Right atrium auricular region (tissue), 2 donors: ENCODE measurements at regions not wholly inside any gene's neighbourhood (a gene's known extent, or its start where the extent isn't known, plus 50 kb on each side); places are given as distances from the start of the nearest gene placed in this dataset.

ENCODE experiments used
- DNase-seq: peaks from one replicate; pipeline ENCODE4 v3.0.0-alpha.2; 2019; ENCODE audit warnings: low spot score
- H3K27ac ChIP-seq, 2 donors: fragments of 200-600 bp; sonication (generic); 1 replicate in 1 of 2; 2 replicates in 1 of 2; pipeline ENCODE4 v1.5.1; 2016 to 2019
- H3K27me3 ChIP-seq, 2 donors: fragments of 200-600 bp; sonication (generic); one replicate each; pipeline versions ENCODE4 v1.5.1 to v1.6.0; 2017 to 2019
- H3K36me3 ChIP-seq: fragments of 200-600 bp; sonication (generic); one replicate; pipeline ENCODE4 v1.5.1; 2016
- H3K4me1 ChIP-seq, 2 donors: fragments of 200-600 bp; sonication (generic); one replicate each; pipeline versions ENCODE4 v1.5.1 to v1.6.0; 2017 to 2019
- H3K4me3 ChIP-seq, 2 donors: fragments of 200-600 bp; sonication (generic); 1 replicate in 1 of 2; 2 replicates in 1 of 2; pipeline ENCODE4 v1.5.1; 2017 to 2019; ENCODE audit warnings: mild to moderate bottlenecking in 1 of 2, moderate library complexity in 1 of 2
- H3K9me3 ChIP-seq, 2 donors: fragments of 200-600 bp; sonication (generic); one replicate each; pipeline ENCODE4 v1.5.1; 2019
- TF ChIP-seq, protein P1 (sequence below), 2 donors: fragments of 200-600 bp; sonication (generic); IDR thresholded peaks; one replicate each; pipeline ENCODE4 v1.5.1; 2019; ENCODE audit warnings: antibody characterized with exemption in 2 of 2

DNA sequence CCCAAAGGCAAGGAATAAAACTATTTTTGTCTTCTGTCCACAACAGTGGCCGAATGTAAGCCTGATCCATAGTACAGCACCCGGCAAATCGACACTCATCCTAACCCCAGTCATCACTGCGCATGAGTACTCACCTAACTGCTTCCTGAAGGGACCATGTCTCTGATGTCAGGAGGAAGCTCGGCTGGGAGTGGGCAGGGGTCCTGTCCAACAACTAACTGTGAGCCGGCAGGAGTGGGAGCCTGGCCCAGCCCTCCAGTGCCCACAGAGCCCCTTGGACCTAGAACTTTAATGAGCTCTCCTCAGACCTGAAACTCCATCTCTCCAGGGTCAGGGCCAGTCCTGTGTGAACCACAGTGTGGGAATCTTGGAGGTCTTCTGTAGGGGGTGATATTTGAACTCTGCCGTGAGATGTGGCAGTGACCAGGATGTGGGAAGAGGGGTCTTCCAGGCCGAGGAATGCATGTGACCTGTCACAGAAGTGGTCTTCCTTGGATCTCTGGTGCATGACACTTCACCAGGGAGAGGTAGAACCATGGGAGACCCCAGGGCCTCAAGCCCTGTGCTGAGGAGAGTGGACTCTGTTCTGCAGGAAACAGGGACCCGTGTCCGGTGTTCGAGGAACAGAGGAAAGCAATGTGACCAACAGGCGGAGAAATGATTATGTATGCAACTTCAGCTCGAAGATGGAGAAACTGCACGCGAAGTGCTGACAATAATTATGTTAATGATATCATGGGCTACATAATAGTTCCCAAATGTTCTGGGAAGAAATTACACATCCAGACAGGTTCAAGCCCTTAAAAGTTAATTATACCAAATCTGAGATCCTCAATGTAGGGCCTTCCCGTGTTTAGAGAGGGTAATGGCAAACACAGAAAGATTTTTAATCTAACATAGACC is 240.1 kb upstream of the HDAC4 start:
- TF ChIP-seq, protein P1, sequence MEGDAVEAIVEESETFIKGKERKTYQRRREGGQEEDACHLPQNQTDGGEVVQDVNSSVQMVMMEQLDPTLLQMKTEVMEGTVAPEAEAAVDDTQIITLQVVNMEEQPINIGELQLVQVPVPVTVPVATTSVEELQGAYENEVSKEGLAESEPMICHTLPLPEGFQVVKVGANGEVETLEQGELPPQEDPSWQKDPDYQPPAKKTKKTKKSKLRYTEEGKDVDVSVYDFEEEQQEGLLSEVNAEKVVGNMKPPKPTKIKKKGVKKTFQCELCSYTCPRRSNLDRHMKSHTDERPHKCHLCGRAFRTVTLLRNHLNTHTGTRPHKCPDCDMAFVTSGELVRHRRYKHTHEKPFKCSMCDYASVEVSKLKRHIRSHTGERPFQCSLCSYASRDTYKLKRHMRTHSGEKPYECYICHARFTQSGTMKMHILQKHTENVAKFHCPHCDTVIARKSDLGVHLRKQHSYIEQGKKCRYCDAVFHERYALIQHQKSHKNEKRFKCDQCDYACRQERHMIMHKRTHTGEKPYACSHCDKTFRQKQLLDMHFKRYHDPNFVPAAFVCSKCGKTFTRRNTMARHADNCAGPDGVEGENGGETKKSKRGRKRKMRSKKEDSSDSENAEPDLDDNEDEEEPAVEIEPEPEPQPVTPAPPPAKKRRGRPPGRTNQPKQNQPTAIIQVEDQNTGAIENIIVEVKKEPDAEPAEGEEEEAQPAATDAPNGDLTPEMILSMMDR (IDR thresholded peaks at IDR 0.05), result no peak
- no peak overlapping the region for H3K4me3 ChIP-seq
- H3K36me3 ChIP-seq, result no peaks in the 10 kb centered on the region
- H3K27ac ChIP-seq, result no peak overlapping the region
- no peak for DNase-seq
- H3K4me1 ChIP-seq, result no peaks in the 10 kb centered on the region
- H3K9me3 ChIP-seq, result no peaks in the 10 kb centered on the region
- H3K27me3 ChIP-seq, result no peaks in the 10 kb centered on the region

DNA sequence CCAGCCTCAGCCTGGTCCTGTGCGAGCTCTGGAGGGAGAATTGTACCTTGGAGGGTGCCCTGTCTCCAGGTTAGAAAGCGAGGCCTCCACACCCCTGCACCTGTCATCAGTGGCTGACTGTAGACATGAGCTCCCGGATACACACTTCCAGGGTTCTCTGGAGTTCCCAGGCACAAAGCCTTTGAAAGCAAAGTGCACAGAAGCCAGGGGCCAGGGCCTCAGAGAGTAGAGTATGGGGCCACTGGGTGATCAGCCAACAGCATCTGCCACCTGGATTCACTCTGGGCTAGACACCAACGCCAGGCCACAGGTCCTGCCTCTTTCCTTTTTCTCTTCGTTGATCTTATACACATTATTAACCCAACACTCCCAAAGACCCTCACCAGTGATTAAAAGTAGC is 239.4 kb upstream of the HDAC4 start:
- no peak for DNase-seq
- Histone ChIP-seq H3K9me3 (no peaks in the 10 kb centered on the region), H3K27me3 (no peaks in the 10 kb centered on the region), H3K27ac (no peak overlapping the region), H3K4me1 (no peaks in the 10 kb centered on the region), H3K36me3 (no peaks in the 10 kb centered on the region), H3K4me3 (no peak overlapping the region)
- TF ChIP-seq, protein P1 (IDR thresholded peaks at IDR 0.05), result no peak

DNA sequence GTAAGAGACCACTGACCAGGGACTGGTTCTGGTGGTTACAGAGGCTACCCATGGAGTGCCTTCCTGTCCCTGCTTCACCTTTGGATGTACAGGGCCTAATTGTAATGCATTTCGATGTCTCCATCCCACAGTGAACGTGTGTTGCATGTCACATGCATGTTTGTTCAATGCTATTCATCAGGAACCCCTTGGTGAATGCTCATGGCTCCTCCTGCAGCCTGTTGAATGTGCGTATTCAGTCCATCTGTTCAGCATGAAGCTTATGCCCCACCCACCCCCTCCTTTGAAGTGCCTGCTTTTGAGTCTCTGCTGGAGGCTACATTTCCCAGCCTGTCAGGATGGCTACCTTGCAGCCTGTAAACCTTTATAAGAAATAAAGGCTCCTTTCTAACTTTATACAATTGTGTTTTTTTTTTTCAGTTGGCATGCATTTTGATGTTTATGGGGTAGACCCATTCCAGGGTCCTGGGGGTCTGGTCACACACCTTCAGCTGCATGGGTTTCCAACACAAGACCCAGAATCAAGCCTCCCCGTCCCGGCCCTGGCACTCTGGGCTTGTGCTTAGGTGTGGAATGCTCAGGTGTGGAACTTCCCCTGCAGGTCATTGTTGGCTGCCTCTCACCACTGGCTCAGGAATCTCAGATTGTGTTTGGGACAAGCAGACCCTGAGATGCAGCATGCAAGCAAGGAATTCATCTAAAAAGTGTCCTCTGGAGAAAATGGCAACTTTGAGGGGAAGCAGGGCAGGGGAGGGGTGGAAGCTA is 238.8 kb upstream of the HDAC4 start:
- H3K27me3 ChIP-seq, result no peaks in the 10 kb centered on the region
- no peak for DNase-seq
- H3K4me1 ChIP-seq, result no peaks in the 10 kb centered on the region
- no peak overlapping the region for H3K27ac ChIP-seq
- no peak overlapping the region for H3K4me3 ChIP-seq
- H3K36me3 ChIP-seq, result no peaks in the 10 kb centered on the region
- no peaks in the 10 kb centered on the region for H3K9me3 ChIP-seq
- TF ChIP-seq, protein P1 (IDR thresholded peaks at IDR 0.05), result no peak

DNA sequence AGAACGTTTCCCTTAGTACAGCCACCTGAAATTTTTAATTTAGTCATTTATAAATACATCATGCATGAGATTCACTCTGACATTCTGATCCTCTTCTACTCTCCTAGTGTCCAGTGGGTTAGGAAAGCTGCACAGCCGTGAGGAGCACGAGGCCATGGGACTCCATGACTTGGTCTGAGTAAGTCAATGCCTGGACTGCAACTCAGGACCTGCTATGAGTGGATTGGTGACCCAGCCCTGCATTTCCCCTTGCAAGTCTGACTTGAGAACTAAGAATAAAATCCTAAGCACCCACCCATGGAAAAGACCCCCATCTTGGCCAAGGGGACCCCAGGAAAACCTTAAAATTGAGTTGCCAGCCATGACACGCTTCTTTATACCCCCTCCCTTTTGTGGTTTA is 237.6 kb upstream of the HDAC4 start:
- Histone ChIP-seq H3K4me1 (no peaks in the 10 kb centered on the region), H3K36me3 (no peaks in the 10 kb centered on the region), H3K27me3 (no peaks in the 10 kb centered on the region), H3K27ac (no peak overlapping the region), H3K9me3 (no peaks in the 10 kb centered on the region), H3K4me3 (no peak overlapping the region)
- no peak for DNase-seq
- TF ChIP-seq, protein P1 (IDR thresholded peaks at IDR 0.05), result no peak

DNA sequence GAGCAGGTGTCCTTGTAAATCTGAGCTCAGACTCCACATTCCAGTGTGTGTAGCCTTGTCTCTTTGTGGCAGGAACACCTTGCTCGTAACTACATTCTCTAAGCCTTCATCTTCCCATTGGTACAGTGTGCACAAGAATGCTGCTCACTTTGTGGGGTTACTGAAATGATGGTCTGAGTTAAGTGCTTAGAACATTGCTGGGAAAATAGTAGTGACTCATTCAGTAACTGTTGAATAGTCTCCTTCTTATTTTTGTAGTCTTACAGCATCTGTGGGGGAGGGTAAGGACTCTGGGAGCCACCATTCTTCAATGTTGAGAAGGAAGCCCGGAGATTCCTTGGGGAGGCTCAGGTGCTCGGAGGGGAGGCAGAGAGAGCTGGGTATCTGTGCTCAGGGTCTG is 236.0 kb upstream of the HDAC4 start:
- Histone ChIP-seq H3K4me3 (no peak overlapping the region), H3K27me3 (no peaks in the 10 kb centered on the region), H3K36me3 (no peaks in the 10 kb centered on the region), H3K27ac (no peak overlapping the region), H3K4me1 (no peaks in the 10 kb centered on the region), H3K9me3 (no peaks in the 10 kb centered on the region)
- no peak for DNase-seq
- TF ChIP-seq, protein P1 (IDR thresholded peaks at IDR 0.05), result no peak
